Gastrocnemius medialis (tissue), 4 donors: ENCODE measurements at regions not wholly inside any gene's neighbourhood (a gene's known extent, or its start where the extent isn't known, plus 50 kb on each side); places are given as distances from the start of the nearest gene placed in this dataset.

Source experiments
- ATAC-seq, 2 donors: fragments of 150-250 bp; one replicate each; pipeline ENCODE4 v1.9.1; 2016
- DNase-seq, 2 donors: peaks; one replicate each; pipeline ENCODE4 v3.0.0-alpha.2; 2019
- H3K27ac ChIP-seq, 4 donors: fragments of 200-600 bp; sonication (generic); 1 replicate in 1 of 4; 2 replicates in 3 of 4; pipeline ENCODE4 v1.5.1; 2016 to 2018; ENCODE audit warnings: mild to moderate bottlenecking in 2 of 4, moderate library complexity in 1 of 4
- H3K27me3 ChIP-seq, 3 donors: fragments of 200-600 bp; sonication (generic) in 2 of 3; 1 replicate in 1 of 3; 2 replicates in 2 of 3; pipeline versions ENCODE4 v1.5.1 to v1.6.0; 2016 to 2019; ENCODE audit warnings: mild to moderate bottlenecking in 1 of 3, moderate library complexity in 1 of 3
- H3K36me3 ChIP-seq, 2 donors: fragments of 200-600 bp; sonication (generic) in 1 of 2; one replicate each; pipeline ENCODE4 v1.5.1; 2017 to 2018
- H3K4me1 ChIP-seq, 2 donors: fragments of 200-600 bp; sonication (generic) in 1 of 2; one replicate each; pipeline ENCODE4 v1.5.1; 2016 to 2017; ENCODE audit warnings: mild to moderate bottlenecking in 2 of 2
- H3K4me3 ChIP-seq, 4 donors: fragments of 200-600 bp; sonication (generic) in 3 of 4; 1 replicate in 1 of 4; 2 replicates in 3 of 4; pipeline ENCODE4 v1.5.1; 2016 to 2019; ENCODE audit warnings: mild to moderate bottlenecking in 2 of 4
- H3K9me3 ChIP-seq, 3 donors: fragments of 200-600 bp; sonication (generic) in 2 of 3; 1 replicate in 1 of 3; 2 replicates in 2 of 3; pipeline ENCODE4 v1.5.1; 2016 to 2019
- POLR2A ChIP-seq, 2 donors: fragments of 450-650 bp; IDR thresholded peaks; one replicate each; pipeline ENCODE4 v1.6.1; 2017; ENCODE audit warnings: antibody characterized with exemption in 2 of 2, mild to moderate bottlenecking in 2 of 2, moderate library complexity in 2 of 2
- in situ Hi-C, 4 donors: fragments of 200-750 bp; cut with MboI; loops; one replicate each; pipeline versions ENCODE4 v1.15.0 to v1.8.0; 2017; ENCODE audit warnings: low sequenced_read_pairs in 4 of 4
- intact Hi-C: fragments of 100-400 bp; cut with DNase I; formaldehyde crosslinking; loops from one replicate; pipeline ENCODE4 v1.15.1; 2023; ENCODE audit warnings: low total_unique reads
- TF ChIP-seq, protein P1 (sequence below), 5 experiments: fragments of 450-650 bp in 3 of 5; fragments of 200-600 bp in 2 of 5; sonication (generic) in 2 of 5; IDR thresholded peaks in 4 of 5; conservative IDR thresholded peaks in 1 of 5; 1 replicate in 4 of 5; 2 replicates in 1 of 5; pipeline ENCODE4 v1.5.1; 2016 to 2019; ENCODE audit warnings: antibody characterized with exemption in 5 of 5, mild to moderate bottlenecking in 3 of 5, moderate library complexity in 3 of 5

DNA sequence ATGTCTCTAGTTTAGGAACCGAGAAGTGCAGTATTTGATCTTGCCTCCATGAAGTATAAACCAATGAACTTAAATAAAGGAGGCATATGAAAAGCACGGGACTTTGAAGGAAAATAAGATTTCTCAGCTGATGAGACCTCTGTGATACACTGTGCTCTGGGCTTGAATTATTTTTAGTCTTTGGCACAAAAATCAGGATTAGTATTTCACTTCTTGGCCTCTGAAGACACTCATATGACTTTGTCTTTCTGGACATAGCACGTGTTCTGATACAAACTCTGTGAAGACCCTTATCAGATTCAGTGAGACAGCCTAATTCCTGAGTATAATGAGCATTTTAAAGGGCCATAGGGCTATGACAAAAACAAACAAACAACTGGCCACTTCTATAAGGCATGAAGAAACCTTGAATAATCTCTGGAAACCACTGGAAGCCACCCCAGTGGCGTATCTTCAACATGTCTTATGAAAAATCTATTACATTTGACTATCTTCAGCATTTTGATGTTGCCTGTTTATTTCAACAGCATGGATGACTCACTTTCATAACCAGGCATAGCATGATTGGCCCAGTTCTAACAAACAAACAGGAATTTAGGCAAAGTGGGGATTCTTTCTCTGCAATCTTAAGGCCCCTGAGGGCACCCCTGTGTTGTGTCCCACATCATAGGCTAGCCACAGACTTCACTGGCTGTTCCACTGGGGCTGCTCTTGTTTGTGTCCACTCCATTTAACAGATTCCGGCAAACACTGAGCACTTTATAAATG, 90.3 kb upstream of the ZNF462 start:
- Histone ChIP-seq H3K27me3 (no peaks in the 10 kb centered on the region), H3K4me1 (peaks cover 21 to 26% of the 10 kb centered on the region in 2 donors), H3K36me3 (no peaks in the 10 kb centered on the region), H3K4me3 (no peak overlapping the region), H3K27ac (peak overlapping the region; percentile 76 to 88 (median 86)), H3K9me3 (no peaks in the 10 kb centered on the region)
- DNase-seq, result no peak
- peak; percentile 9 to 76 for ATAC-seq
- in situ Hi-C loops (no loop called here), intact Hi-C loops (loop anchor here (5.0 to 10.0 kb wide), 4 partner anchors 90 to 1060 kb away; partner anchors contain the start of gene ZNF462)
- TF ChIP-seq, protein P1, sequence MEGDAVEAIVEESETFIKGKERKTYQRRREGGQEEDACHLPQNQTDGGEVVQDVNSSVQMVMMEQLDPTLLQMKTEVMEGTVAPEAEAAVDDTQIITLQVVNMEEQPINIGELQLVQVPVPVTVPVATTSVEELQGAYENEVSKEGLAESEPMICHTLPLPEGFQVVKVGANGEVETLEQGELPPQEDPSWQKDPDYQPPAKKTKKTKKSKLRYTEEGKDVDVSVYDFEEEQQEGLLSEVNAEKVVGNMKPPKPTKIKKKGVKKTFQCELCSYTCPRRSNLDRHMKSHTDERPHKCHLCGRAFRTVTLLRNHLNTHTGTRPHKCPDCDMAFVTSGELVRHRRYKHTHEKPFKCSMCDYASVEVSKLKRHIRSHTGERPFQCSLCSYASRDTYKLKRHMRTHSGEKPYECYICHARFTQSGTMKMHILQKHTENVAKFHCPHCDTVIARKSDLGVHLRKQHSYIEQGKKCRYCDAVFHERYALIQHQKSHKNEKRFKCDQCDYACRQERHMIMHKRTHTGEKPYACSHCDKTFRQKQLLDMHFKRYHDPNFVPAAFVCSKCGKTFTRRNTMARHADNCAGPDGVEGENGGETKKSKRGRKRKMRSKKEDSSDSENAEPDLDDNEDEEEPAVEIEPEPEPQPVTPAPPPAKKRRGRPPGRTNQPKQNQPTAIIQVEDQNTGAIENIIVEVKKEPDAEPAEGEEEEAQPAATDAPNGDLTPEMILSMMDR (IDR thresholded peaks at IDR 0.05 in 4 of 5, conservative IDR thresholded peaks at IDR 0.05 in 1 of 5), result no peak
- TF ChIP-seq POLR2A (IDR thresholded peaks at IDR 0.05), result no peak

DNA sequence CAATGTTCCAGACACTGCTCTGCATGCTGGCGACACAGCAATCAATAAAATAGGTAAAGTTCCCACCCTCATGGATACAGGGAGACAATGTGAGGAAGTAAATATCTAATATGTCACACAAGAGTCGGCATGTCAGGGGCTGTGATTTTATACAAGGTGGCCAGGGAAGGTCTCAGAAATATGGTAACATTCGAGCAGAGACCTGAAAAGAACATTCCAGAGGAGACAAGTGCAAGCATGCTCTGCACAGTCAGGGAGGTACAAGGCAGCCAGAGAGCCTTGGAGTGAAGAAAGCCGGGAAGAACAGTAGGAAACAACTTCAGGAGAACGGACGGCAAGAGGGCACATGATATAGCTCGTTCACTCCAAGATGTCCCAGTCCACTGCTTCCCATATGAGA, 89.2 kb upstream of the ZNF462 start:
- Histone ChIP-seq H3K4me1 (peaks cover 21 to 26% of the 10 kb centered on the region in 2 donors), H3K4me3 (no peak overlapping the region), H3K27me3 (no peaks in the 10 kb centered on the region), H3K9me3 (no peaks in the 10 kb centered on the region), H3K27ac (peak overlapping the region; percentile 76 to 88 (median 86)), H3K36me3 (no peaks in the 10 kb centered on the region)
- in situ Hi-C loops (no loop called here), intact Hi-C loops (loop anchor here (5.0 to 10.0 kb wide), 4 partner anchors 89 to 1061 kb away; partner anchors contain the start of gene ZNF462)
- DNase-seq (peak in 1 of 2 donors; percentile 24), ATAC-seq (peak; percentile 15 to 30)
- no peak for TF ChIP-seq POLR2A (IDR thresholded peaks at IDR 0.05)
- TF ChIP-seq, protein P1 (IDR thresholded peaks at IDR 0.05 in 4 of 5, conservative IDR thresholded peaks at IDR 0.05 in 1 of 5), result no peak

GRCh38 chr9:106775960-106776359, 87.0 kb upstream of the ZNF462 start:
- ATAC-seq (no peak), DNase-seq (no peak)
- in situ Hi-C loops (no loop called here), intact Hi-C loops (loop anchor here (10.0 kb wide), 1 partner anchor 861 kb away; no protein-coding TSS in a partner anchor)
- Histone ChIP-seq H3K4me1 (peaks cover 21 to 26% of the 10 kb centered on the region in 2 donors), H3K27me3 (no peaks in the 10 kb centered on the region), H3K4me3 (no peak overlapping the region), H3K9me3 (no peaks in the 10 kb centered on the region), H3K27ac (no peak overlapping the region), H3K36me3 (no peaks in the 10 kb centered on the region)
- no peak for TF ChIP-seq POLR2A (IDR thresholded peaks at IDR 0.05)
- TF ChIP-seq, protein P1 (IDR thresholded peaks at IDR 0.05 in 4 of 5, conservative IDR thresholded peaks at IDR 0.05 in 1 of 5), result no peak

DNA sequence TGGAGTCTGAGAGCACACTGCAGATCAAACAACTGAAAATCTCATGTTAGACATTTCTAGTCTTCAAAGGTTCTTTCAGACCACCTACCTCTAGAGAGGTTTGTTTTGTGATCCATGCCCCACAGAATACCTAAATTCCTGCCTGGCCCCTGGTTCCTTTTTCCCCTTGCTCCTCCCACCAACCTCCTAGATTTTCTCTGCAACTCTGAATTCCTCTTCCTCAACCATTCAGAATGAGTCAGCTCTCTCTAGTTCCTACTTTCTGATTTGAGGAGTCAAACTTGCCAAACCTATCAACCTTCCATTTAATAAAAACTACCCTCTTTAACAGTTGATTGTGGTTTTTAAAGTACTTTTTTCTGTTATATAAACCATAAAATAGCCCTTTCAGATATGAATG, 83.2 kb upstream of the ZNF462 start:
- no peak for DNase-seq
- no peaks in the 10 kb centered on the region for H3K36me3 ChIP-seq
- no peaks in the 10 kb centered on the region for H3K9me3 ChIP-seq
- no peak overlapping the region for H3K4me3 ChIP-seq
- H3K4me1 ChIP-seq, result no peaks in the 10 kb centered on the region
- intact Hi-C loops (loop anchor here (10.0 kb wide), 1 partner anchor 865 kb away; no protein-coding TSS in a partner anchor), in situ Hi-C loops (no loop called here)
- ATAC-seq, result no peak
- no peak for TF ChIP-seq POLR2A (IDR thresholded peaks at IDR 0.05)
- TF ChIP-seq, protein P1 (IDR thresholded peaks at IDR 0.05 in 4 of 5, conservative IDR thresholded peaks at IDR 0.05 in 1 of 5), result no peak
- no peaks in the 10 kb centered on the region for H3K27me3 ChIP-seq
- no peak overlapping the region for H3K27ac ChIP-seq
